K562 (cell line): ENCODE measurements at regions not wholly inside any gene's neighbourhood (a gene's known extent, or its start where the extent isn't known, plus 50 kb on each side); places are given as distances from the start of the nearest gene placed in this dataset.

Experiments
- ATAC-seq: fragments of 200-7000 bp; cut with Tn5 transposase; 3 replicates; pipeline ENCODE4 v1.9.1; 2020; ENCODE audit warnings: moderate library complexity
- BruUV-seq: library from RNA; stranded (reverse); fragments of 400-500 nt; replicated peaks from 2 replicates; lab custom pipeline; 2021; lab: Mats Ljungman, UMichigan
- CTCF ChIA-PET: fragments of 300-600 bp; formaldehyde crosslinking; extraction: SDS; loops from one replicate; lab custom pipeline; 2021; ENCODE audit warnings: low intra/inter-chr PET ratio; lab: Yijun Ruan, JAX
- POLR2A ChIA-PET: fragments of 300-600, 350-650 bp; sonication (Branson Sonifier 250); formaldehyde crosslinking; extraction: SDS; loops from one replicate; lab custom pipeline; 2021; ENCODE audit warnings: antibody characterized with exemption, inconsistent platforms; lab: Yijun Ruan, JAX
- DNase-seq, 4 experiments: peaks; one replicate each; pipeline versions ENCODE4 v3.0.0 to v3.0.0-alpha.2; 2011 to 2018; ENCODE audit warnings: low spot score in 3 of 4, mixed read lengths in 3 of 4; ENCODE audit errors: extremely low read depth in 1 of 4
- FAIRE-seq: peaks from 2 replicates; lab custom pipeline; 2011; peaks lifted over from hg19 to GRCh38; lab: Jason Lieb, UNC
- H2AFZ ChIP-seq: 2 replicates; pipeline ENCODE4 v1.6.0; 2011; ENCODE audit warnings: low read depth, low read length, control low read depth, inconsistent platforms
- H3K27ac ChIP-seq: fragments of 200-600 bp; 3 replicates; pipeline ENCODE4 v1.8.0; 2011; ENCODE audit warnings: low read depth, mild to moderate bottlenecking, control low read depth, inconsistent platforms, low read length, moderate library complexity, mixed read lengths; ENCODE audit errors: extremely low read depth
- H3K27me3 ChIP-seq, 2 experiments: fragments of 300-600 bp in 1 of 2; 2 replicates in 1 of 2; 3 replicates in 1 of 2; pipeline versions ENCODE4 v1.6.0 to v1.8.0; 2011; ENCODE audit warnings: inconsistent platforms in 2 of 2, low read length in 2 of 2, mild to moderate bottlenecking in 1 of 2, mixed read lengths in 1 of 2, moderate library complexity in 1 of 2; ENCODE audit not compliant: control insufficient read depth in 2 of 2, insufficient read depth in 2 of 2
- H3K36me3 ChIP-seq: fragments of 300-600 bp; 3 replicates; pipeline ENCODE4 v1.8.0; 2011; ENCODE audit warnings: mild to moderate bottlenecking, low read length, inconsistent platforms; ENCODE audit not compliant: control insufficient read depth, insufficient read depth
- H3K4me1 ChIP-seq, 2 experiments: fragments of 200-600 bp in 1 of 2; replicated peaks in 1 of 2; 2 replicates in 1 of 2; 3 replicates in 1 of 2; pipeline versions ENCODE4 v1.5.1 to v1.8.0; 2011; ENCODE audit warnings: inconsistent platforms in 2 of 2, low read length in 2 of 2, mild to moderate bottlenecking in 1 of 2, mixed read lengths in 1 of 2, moderate library complexity in 1 of 2; ENCODE audit not compliant: control insufficient read depth in 2 of 2, insufficient read depth in 2 of 2
- H3K4me2 ChIP-seq: 2 replicates; pipeline ENCODE4 v1.6.1; 2011; ENCODE audit warnings: low read length, control low read depth, inconsistent platforms, mixed read lengths; ENCODE audit not compliant: insufficient read depth
- H3K4me3 ChIP-seq: fragments of 200-600 bp; sonication (generic), shearing (Covaris generic); 2 replicates; pipeline ENCODE4 v1.5.1; 2016; ENCODE audit warnings: control low read depth, inconsistent platforms
- H3K79me2 ChIP-seq: fragments of 200-600 bp; 3 replicates; pipeline ENCODE4 v1.8.0; 2011; ENCODE audit warnings: low read length, inconsistent platforms; ENCODE audit not compliant: control insufficient read depth, insufficient read depth
- H3K9ac ChIP-seq, 2 experiments: 2 replicates each; pipeline versions ENCODE4 v1.6.0 to v1.6.1; 2011; ENCODE audit warnings: low read depth in 2 of 2, low read length in 2 of 2, control low read depth in 1 of 2, inconsistent platforms in 1 of 2, mild to moderate bottlenecking in 1 of 2, mixed read lengths in 1 of 2; ENCODE audit not compliant: insufficient read depth in 1 of 2
- H3K9me1 ChIP-seq: one replicate; pipeline ENCODE4 v1.6.0; 2011; ENCODE audit warnings: inconsistent platforms, mild to moderate bottlenecking, low read length, moderate library complexity; ENCODE audit not compliant: control insufficient read depth, insufficient read depth
- H3K9me3 ChIP-seq: replicated peaks from 2 replicates; pipeline ENCODE4 v1.5.1; 2011; ENCODE audit warnings: low read depth, low read length, inconsistent platforms; ENCODE audit not compliant: control insufficient read depth, insufficient read depth
- H4K20me1 ChIP-seq: replicated peaks from 2 replicates; pipeline ENCODE4 v1.6.1; 2011; ENCODE audit warnings: low read length, inconsistent platforms, mixed read lengths; ENCODE audit not compliant: control insufficient read depth, insufficient read depth
- E2F8 ChIP-seq: fragments of 450-650 bp; IDR thresholded peaks from 2 replicates; pipeline ENCODE4 v1.7.1; 2018; ENCODE audit warnings: mild to moderate bottlenecking, low read depth; ENCODE audit not compliant: partially characterized antibody
- GATA2 ChIP-seq: sonication (generic); formaldehyde crosslinking; IDR thresholded peaks from 2 replicates; pipeline ENCODE4 v1.4.0; 2020; ENCODE audit warnings: mild to moderate bottlenecking, missing genetic modification reagents
- ILK ChIP-seq: fragments of 450-650 bp; IDR thresholded peaks from 2 replicates; pipeline ENCODE4 v1.6.1; 2016; ENCODE audit warnings: missing genetic modification characterization, low read depth, mild to moderate bottlenecking, missing compliant biosample characterization, moderate library complexity, borderline replicate concordance
- MED1 ChIP-seq: sonication (generic); formaldehyde crosslinking; IDR thresholded peaks from 2 replicates; pipeline ENCODE4 v1.8.1; 2023; ENCODE audit warnings: missing genetic modification reagents, borderline replicate concordance
- PML ChIP-seq: IDR thresholded peaks from 2 replicates; pipeline ENCODE4 v1.6.1; 2012; ENCODE audit warnings: low read length, inconsistent platforms
- SNRNP70 ChIP-seq: fragments of 200-400 bp; formaldehyde crosslinking; optimal IDR thresholded peaks from 2 replicates; pipeline ENCODE3; 2017; ENCODE audit warnings: low read depth, low read length
- TBP ChIP-seq: optimal IDR thresholded peaks from 2 replicates; pipeline ENCODE3; 2011; ENCODE audit warnings: low read depth, low read length, improper control_type of control experiment
- ZBTB26 ChIP-seq: fragments of 450-650 bp; formaldehyde crosslinking; IDR thresholded peaks from 2 replicates; pipeline ENCODE4 v1.4.0; 2022; ENCODE audit warnings: missing genetic modification characterization
- ZKSCAN3 ChIP-seq: fragments of 250-450 bp; sonication (Bioruptor Pico); IDR thresholded peaks from 2 replicates; pipeline ENCODE4 v1.4.0; 2020
- ZNF143 ChIP-seq: sonication (generic); formaldehyde crosslinking; IDR thresholded peaks from 2 replicates; pipeline ENCODE4 v1.9.0; 2022; ENCODE audit warnings: mild to moderate bottlenecking, missing genetic modification reagents
- ZNF324 ChIP-seq: fragments of 250-450 bp; sonication (Bioruptor Pico); IDR thresholded peaks from 2 replicates; pipeline ENCODE4 v1.4.0; 2020; ENCODE audit warnings: mild to moderate bottlenecking
- ZNF717 ChIP-seq: fragments of 250-450 bp; sonication (Bioruptor Pico); IDR thresholded peaks from 2 replicates; pipeline ENCODE4 v1.5.0; 2021
- ZNF778 ChIP-seq: fragments of 450-650 bp; formaldehyde crosslinking; IDR thresholded peaks from 2 replicates; pipeline ENCODE4 v1.4.0; 2020; ENCODE audit warnings: mild to moderate bottlenecking, moderate library complexity
- ZNF830 ChIP-seq: fragments of 250-450 bp; sonication (Bioruptor Pico); IDR thresholded peaks from 2 replicates; pipeline ENCODE4 v1.5.0; 2021; ENCODE audit warnings: mild to moderate bottlenecking
- WGBS: fragments of 100-300 bp; shearing (Covaris generic); methylation state at CpG from one replicate; pipeline ENCODE4 v1.1.6; 2016; ENCODE audit warnings: low coverage, mixed read lengths; ENCODE audit not compliant: insufficient coverage; ENCODE audit errors: missing lambda C conversion rate; 5-methylcytosine and 5-hydroxymethylcytosine counted together
- in situ Hi-C: fragments of 300-500 bp; cut with MboI; formaldehyde crosslinking; loops from 4 replicates; pipeline ENCODE4 v1.15.0; 2018; ENCODE audit warnings: inconsistent platforms, mixed read lengths
- intact Hi-C: fragments of 100-400 bp; cut with micrococcal nuclease; formaldehyde crosslinking; loops from 2 replicates; pipeline ENCODE4 v1.14.2; 2022
- TF ChIP-seq, protein P1 (sequence below): fragments of 450-650 bp; formaldehyde crosslinking; IDR thresholded peaks from 2 replicates; pipeline ENCODE4 v1.4.0; 2020; ENCODE audit warnings: mild to moderate bottlenecking, mixed read lengths

DNA sequence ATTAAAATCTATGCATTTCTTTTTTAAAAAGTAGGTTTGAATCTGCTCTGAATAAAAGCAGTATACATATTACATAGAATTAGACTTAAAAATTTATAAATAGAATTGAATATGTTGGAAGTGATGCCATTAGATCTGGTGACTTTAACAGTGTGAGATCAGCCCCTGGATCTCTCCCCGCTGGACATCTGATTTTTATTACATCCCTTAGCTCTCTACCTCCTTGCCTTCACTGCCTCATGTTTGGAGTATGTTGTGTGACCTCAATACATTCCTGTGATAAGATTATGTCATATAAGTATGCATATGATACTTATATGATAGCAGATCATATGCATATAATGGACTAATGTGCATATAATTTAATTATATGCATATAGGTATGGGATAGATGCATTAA is 643.4 kb upstream of the NR2F2 start (continued):
- TF ChIP-seq E2F8, result no peak
- TF ChIP-seq MED1 (CRISPR knock-in tag), result no peak
- TF ChIP-seq ZNF324, result no peak
- no peak for TF ChIP-seq TBP
- TF ChIP-seq ZKSCAN3 (CRISPR knock-in tag), result no peak
- no peak for TF ChIP-seq ZNF143 (CRISPR knock-in tag)

DNA sequence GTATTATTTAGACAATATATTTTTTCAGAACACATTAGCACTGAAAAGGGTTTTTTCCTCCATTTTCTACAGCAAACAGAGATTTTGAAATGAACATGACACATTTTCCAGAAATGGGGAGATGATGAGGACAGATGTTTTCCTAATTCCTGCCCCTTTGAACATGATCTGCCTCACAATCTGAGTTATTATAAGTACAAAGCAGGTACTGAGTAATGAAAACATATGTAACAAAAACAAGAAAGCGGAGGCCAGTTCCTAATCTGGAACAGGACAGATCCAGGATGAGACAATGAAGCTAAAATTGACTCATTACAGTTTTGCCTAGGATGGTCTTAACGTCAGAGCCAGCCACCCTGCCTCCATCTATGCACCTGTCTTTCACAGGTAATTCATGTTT is 642.8 kb upstream of the NR2F2 start:
- TF ChIP-seq TBP (no peak), PML (no peak), ZBTB26 (CRISPR knock-in tag) (no peak), ZNF778 (CRISPR knock-in tag) (no peak), GATA2 (CRISPR knock-in tag) (no peak), ZNF830 (CRISPR knock-in tag) (no peak), ZNF717 (no peak), SNRNP70 (no peak), ILK (tag) (no peak)
- TF ChIP-seq, protein P1, sequence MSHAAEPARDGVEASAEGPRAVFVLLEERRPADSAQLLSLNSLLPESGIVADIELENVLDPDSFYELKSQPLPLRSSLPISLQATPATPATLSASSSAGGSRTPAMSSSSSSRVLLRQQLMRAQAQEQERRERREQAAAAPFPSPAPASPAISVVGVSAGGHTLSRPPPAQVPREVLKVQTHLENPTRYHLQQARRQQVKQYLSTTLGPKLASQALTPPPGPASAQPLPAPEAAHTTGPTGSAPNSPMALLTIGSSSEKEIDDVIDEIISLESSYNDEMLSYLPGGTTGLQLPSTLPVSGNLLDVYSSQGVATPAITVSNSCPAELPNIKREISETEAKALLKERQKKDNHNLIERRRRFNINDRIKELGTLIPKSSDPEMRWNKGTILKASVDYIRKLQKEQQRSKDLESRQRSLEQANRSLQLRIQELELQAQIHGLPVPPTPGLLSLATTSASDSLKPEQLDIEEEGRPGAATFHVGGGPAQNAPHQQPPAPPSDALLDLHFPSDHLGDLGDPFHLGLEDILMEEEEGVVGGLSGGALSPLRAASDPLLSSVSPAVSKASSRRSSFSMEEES, result no peak
- no peak overlapping the region for H3K4me2 ChIP-seq

More for the DNA sequence above, 642.8 kb upstream of the NR2F2 start:
- WGBS, result 96% methylated on average over 2 of the region's 2 CpGs
- in situ Hi-C loops (no loop called here), intact Hi-C loops (no loop called here)
- no peaks in the 10 kb centered on the region for H3K27me3 ChIP-seq
- POLR2A ChIA-PET, result interaction anchor here (0.9 kb wide), 1 partner anchor 639 kb away, joined by 4 read pairs; no protein-coding TSS in a partner anchor
- H3K4me3 ChIP-seq, result no peak overlapping the region
- 0 out of 2 replicates have a peak, but pooled peaks cover 2% of the 10 kb centered on the region for H3K9me3 ChIP-seq
- FAIRE-seq (no peak), DNase-seq (no peak), ATAC-seq (no peak)
- no peak overlapping the region for H2AFZ ChIP-seq
- no TSS peak for BruUV-seq
- H3K9me1 ChIP-seq, result no peaks in the 10 kb centered on the region
- peaks cover 26% of the 10 kb centered on the region for H3K36me3 ChIP-seq
- peaks cover 3 to 17% of the 10 kb centered on the region in 2 experiments; a peak in 3 of 5 replicates for H3K4me1 ChIP-seq
- CTCF ChIA-PET, result no interaction called here
- H4K20me1 ChIP-seq, result no peaks in the 10 kb centered on the region
- H3K79me2 ChIP-seq, result peaks cover 56% of the 10 kb centered on the region
- H3K27ac ChIP-seq, result no peak overlapping the region
- H3K9ac ChIP-seq, result no peak overlapping the region
